ENCODE measurements at regions not wholly inside any gene's neighbourhood (a gene's known extent, or its start where the extent isn't known, plus 50 kb on each side); places are given as distances from the start of the nearest gene placed in this dataset.

DNA sequence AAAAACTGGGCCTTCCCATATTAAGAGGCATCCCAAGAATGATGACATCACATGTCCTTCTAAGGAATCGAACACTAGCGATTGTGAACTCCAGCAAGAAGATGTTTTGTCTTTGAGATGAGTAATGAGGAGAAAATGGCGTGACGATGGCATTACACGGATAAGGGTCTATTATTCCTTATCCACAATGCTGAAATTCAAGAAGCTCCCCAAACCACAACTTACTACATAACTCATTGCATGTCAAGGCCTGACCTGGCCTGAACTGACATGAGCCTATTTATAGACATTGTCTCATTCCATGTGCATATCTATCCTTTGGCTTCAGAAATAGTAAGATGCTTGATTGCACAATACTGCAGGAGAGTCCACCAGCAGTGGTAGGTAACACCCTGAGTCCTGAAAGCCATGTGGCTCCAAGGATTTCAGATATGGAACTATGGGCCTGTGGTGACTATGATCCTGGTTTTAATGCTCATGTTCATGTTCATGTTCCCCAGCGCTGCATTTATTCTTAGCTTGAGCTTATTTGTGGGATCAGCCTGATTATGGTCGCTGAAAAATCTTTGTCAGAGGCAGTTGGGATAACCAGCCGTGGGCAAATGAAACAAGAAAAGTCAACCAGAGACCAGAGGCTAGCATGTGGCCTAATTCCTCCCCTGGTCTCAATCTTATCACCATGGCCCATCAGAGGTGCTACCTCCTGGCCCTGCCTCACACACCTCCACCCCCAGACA, 183.2 kb upstream of the JARID2 start (continued):
- TF ChIP-seq, protein P1, sequence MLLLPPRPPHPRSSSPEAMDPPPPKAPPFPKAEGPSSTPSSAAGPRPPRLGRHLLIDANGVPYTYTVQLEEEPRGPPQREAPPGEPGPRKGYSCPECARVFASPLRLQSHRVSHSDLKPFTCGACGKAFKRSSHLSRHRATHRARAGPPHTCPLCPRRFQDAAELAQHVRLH (tag by site-specific recombination; IDR thresholded peaks at IDR 0.05) = no peak
- TF ChIP-seq ZNF623 (tag by site-specific recombination; IDR thresholded peaks at IDR 0.05) (peak; percentile 9; the same call in 1 of the 2 replicates), AEBP2 (tag by site-specific recombination; IDR thresholded peaks at IDR 0.05; ENCODE audit: borderline replicate concordance) (no peak), ZNF354C (tag by site-specific recombination; IDR thresholded peaks at IDR 0.05; ENCODE audit: borderline replicate concordance, low read depth) (no peak), ZNF555 (tag by site-specific recombination; conservative IDR thresholded peaks at IDR 0.05) (no peak), ZBTB20 (tag by site-specific recombination; IDR thresholded peaks at IDR 0.05) (no peak), ZNF624 (tag by site-specific recombination; IDR thresholded peaks at IDR 0.05) (no peak), ZNF600 (tag by site-specific recombination; IDR thresholded peaks at IDR 0.05) (0 out of 2 replicates have a peak, but pooled peaks have one; percentile 36), ZNF26 (tag by site-specific recombination; IDR thresholded peaks at IDR 0.05) (no peak), KLF17 (tag by site-specific recombination; IDR thresholded peaks at IDR 0.05) (0 out of 2 replicates have a peak, but pooled peaks have one; percentile 44), ZIC2 (tag by site-specific recombination; IDR thresholded peaks at IDR 0.05) (no peak), HOXA7 (CRISPR knock-in tag; IDR thresholded peaks at IDR 0.05; ENCODE audit: borderline replicate concordance) (no peak), ZNF404 (tag by site-specific recombination; IDR thresholded peaks at IDR 0.05) (no peak), ZNF155 (tag by site-specific recombination; IDR thresholded peaks at IDR 0.05) (no peak), ZBTB8A (tag by site-specific recombination; IDR thresholded peaks at IDR 0.05) (no peak), ZNF488 (tag by site-specific recombination; IDR thresholded peaks at IDR 0.05) (no peak), YY1 (tag by site-specific recombination; IDR thresholded peaks at IDR 0.05) (no peak), ZNF292 (tag by site-specific recombination; IDR thresholded peaks at IDR 0.05; ENCODE audit: borderline replicate concordance, low read depth) (no peak), ZFHX2 (tag by site-specific recombination; conservative IDR thresholded peaks at IDR 0.05) (no peak)
- TF ChIP-seq, protein P2, sequence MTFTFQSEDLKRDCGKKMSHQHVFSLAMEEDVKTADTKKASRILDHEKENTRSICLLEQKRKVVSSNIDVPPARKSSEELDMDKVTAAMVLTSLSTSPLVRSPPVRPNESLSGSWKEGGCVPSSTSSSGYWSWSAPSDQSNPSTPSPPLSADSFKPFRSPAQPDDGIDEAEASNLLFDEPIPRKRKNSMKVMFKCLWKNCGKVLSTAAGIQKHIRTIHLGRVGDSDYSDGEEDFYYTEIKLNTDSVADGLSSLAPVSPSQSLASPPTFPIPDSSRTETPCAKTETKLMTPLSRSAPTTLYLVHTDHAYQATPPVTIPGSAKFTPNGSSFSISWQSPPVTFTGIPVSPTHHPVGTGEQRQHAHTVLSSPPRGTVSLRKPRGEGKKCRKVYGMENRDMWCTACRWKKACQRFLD (tag by site-specific recombination; IDR thresholded peaks at IDR 0.05) = no peak
- TF ChIP-seq, protein P3, sequence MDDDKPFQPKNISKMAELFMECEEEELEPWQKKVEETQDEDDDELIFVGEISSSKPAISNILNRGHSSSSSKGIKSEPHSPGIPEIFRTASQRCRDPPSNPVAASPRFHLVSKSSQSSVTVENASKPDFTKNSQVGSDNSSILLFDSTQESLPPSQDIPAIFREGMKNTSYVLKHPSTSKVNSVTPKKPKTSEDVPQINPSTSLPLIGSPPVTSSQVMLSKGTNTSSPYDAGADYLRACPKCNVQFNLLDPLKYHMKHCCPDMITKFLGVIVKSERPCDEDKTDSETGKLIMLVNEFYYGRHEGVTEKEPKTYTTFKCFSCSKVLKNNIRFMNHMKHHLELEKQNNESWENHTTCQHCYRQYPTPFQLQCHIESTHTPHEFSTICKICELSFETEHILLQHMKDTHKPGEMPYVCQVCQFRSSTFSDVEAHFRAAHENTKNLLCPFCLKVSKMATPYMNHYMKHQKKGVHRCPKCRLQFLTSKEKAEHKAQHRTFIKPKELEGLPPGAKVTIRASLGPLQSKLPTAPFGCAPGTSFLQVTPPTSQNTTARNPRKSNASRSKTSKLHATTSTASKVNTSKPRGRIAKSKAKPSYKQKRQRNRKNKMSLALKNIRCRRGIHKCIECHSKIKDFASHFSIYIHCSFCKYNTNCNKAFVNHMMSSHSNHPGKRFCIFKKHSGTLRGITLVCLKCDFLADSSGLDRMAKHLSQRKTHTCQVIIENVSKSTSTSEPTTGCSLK (tag by site-specific recombination; IDR thresholded peaks at IDR 0.05) = no peak
- TF ChIP-seq, protein P4, sequence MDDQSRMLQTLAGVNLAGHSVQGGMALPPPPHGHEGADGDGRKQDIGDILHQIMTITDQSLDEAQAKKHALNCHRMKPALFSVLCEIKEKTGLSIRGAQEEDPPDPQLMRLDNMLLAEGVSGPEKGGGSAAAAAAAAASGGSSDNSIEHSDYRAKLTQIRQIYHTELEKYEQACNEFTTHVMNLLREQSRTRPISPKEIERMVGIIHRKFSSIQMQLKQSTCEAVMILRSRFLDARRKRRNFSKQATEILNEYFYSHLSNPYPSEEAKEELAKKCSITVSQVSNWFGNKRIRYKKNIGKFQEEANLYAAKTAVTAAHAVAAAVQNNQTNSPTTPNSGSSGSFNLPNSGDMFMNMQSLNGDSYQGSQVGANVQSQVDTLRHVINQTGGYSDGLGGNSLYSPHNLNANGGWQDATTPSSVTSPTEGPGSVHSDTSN (CRISPR knock-in tag; IDR thresholded peaks at IDR 0.05) = no peak
- TF ChIP-seq, protein P5, sequence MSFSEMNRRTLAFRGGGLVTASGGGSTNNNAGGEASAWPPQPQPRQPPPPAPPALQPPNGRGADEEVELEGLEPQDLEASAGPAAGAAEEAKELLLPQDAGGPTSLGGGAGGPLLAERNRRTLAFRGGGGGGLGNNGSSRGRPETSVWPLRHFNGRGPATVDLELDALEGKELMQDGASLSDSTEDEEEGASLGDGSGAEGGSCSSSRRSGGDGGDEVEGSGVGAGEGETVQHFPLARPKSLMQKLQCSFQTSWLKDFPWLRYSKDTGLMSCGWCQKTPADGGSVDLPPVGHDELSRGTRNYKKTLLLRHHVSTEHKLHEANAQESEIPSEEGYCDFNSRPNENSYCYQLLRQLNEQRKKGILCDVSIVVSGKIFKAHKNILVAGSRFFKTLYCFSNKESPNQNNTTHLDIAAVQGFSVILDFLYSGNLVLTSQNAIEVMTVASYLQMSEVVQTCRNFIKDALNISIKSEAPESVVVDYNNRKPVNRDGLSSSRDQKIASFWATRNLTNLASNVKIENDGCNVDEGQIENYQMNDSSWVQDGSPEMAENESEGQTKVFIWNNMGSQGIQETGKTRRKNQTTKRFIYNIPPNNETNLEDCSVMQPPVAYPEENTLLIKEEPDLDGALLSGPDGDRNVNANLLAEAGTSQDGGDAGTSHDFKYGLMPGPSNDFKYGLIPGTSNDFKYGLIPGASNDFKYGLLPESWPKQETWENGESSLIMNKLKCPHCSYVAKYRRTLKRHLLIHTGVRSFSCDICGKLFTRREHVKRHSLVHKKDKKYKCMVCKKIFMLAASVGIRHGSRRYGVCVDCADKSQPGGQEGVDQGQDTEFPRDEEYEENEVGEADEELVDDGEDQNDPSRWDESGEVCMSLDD (tag by site-specific recombination; IDR thresholded peaks at IDR 0.05) = no peak
- TF ChIP-seq, protein P6, sequence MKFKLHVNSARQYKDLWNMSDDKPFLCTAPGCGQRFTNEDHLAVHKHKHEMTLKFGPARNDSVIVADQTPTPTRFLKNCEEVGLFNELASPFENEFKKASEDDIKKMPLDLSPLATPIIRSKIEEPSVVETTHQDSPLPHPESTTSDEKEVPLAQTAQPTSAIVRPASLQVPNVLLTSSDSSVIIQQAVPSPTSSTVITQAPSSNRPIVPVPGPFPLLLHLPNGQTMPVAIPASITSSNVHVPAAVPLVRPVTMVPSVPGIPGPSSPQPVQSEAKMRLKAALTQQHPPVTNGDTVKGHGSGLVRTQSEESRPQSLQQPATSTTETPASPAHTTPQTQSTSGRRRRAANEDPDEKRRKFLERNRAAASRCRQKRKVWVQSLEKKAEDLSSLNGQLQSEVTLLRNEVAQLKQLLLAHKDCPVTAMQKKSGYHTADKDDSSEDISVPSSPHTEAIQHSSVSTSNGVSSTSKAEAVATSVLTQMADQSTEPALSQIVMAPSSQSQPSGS (tag by site-specific recombination; IDR thresholded peaks at IDR 0.05; ENCODE audit: low read depth) = peak; percentile 93
